IMR-90 (cell line): ENCODE measurements at regions not wholly inside any gene's neighbourhood (a gene's known extent, or its start where the extent isn't known, plus 50 kb on each side); places are given as distances from the start of the nearest gene placed in this dataset.
"Not testable (repeated sequence)": the region's sequence is repeated elsewhere in the genome, so short reads cannot be mapped to it uniquely, and the experiment has no call there.

Experiments used
- BHLHE40 ChIP-seq: fragments of 150-350 bp; IDR thresholded peaks from 2 replicates; pipeline ENCODE4 v1.6.1; 2016; ENCODE audit warnings: mild to moderate bottlenecking, low read depth, low read length
- MAFK ChIP-seq: IDR thresholded peaks from 2 replicates; pipeline ENCODE4 v1.6.1; 2012; ENCODE audit warnings: low read depth, low read length, improper control_type of control experiment
- RAD21 ChIP-seq: IDR thresholded peaks from 2 replicates; pipeline ENCODE4 v1.6.1; 2012; ENCODE audit warnings: low read length, improper control_type of control experiment
- TF ChIP-seq, protein P1 (sequence below): conservative IDR thresholded peaks from 2 replicates; pipeline ENCODE4 v1.5.1; 2012; ENCODE audit warnings: mild to moderate bottlenecking, low read depth, low read length, improper control_type of control experiment

DNA sequence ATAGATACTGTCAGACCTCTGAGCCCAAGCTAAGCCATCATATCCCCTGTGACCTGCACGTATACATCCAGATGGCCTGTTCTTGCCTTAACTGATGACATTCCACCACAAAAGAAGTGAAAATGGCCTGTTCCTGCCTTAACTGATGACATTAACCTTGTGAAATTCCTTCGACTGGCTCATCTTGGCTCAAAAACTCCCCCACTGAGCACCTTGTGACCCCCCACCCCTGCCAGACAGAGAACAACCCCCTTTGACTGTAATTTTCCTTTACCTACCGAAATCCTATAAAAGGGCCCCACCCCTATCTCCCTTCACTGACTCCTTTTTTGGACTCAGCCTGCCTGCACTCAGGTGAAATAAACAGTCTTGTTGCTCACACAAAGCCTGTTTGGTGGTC is 1114.2 kb downstream of the STIM2 start:
- TF ChIP-seq, protein P1, sequence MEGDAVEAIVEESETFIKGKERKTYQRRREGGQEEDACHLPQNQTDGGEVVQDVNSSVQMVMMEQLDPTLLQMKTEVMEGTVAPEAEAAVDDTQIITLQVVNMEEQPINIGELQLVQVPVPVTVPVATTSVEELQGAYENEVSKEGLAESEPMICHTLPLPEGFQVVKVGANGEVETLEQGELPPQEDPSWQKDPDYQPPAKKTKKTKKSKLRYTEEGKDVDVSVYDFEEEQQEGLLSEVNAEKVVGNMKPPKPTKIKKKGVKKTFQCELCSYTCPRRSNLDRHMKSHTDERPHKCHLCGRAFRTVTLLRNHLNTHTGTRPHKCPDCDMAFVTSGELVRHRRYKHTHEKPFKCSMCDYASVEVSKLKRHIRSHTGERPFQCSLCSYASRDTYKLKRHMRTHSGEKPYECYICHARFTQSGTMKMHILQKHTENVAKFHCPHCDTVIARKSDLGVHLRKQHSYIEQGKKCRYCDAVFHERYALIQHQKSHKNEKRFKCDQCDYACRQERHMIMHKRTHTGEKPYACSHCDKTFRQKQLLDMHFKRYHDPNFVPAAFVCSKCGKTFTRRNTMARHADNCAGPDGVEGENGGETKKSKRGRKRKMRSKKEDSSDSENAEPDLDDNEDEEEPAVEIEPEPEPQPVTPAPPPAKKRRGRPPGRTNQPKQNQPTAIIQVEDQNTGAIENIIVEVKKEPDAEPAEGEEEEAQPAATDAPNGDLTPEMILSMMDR, result not testable (repeated sequence)
- not testable (repeated sequence) for TF ChIP-seq MAFK, RAD21, BHLHE40
